GM12892 (cell line): ENCODE measurements at regions not wholly inside any gene's neighbourhood (a gene's known extent, or its start where the extent isn't known, plus 50 kb on each side); places are given as distances from the start of the nearest gene placed in this dataset.

ENCODE experiments used
- POLR2A ChIP-seq: IDR thresholded peaks from 2 replicates; pipeline ENCODE4 v1.6.1; 2011; ENCODE audit warnings: low read depth, low read length, control low read depth
- POLR2AphosphoS5 ChIP-seq: IDR thresholded peaks from 2 replicates; pipeline ENCODE4 v1.6.1; 2011; ENCODE audit warnings: low read depth, low read length, control low read depth
- TAF1 ChIP-seq: IDR thresholded peaks from 2 replicates; pipeline ENCODE4 v1.6.1; 2011; ENCODE audit warnings: low read depth, mild to moderate bottlenecking, control low read depth, low read length, borderline replicate concordance

- TF ChIP-seq POLR2AphosphoS5, result no peak
- no peak for TF ChIP-seq TAF1
- no peak for TF ChIP-seq POLR2A
These were observed 114.5 kb upstream of the TMPRSS15 start for GRCh38 chr21:18518054-18518481.
